Prostate gland (tissue), 2 donors: ENCODE measurements at regions not wholly inside any gene's neighbourhood (a gene's known extent, or its start where the extent isn't known, plus 50 kb on each side); places are given as distances from the start of the nearest gene placed in this dataset.

Experiments
- DNase-seq: peaks from one replicate; pipeline ENCODE4 v3.0.0-alpha.2; 2019; ENCODE audit warnings: low spot score
- H3K27ac ChIP-seq, 2 donors: fragments of 200-600 bp; sonication (generic); 2 replicates each; pipeline ENCODE4 v1.5.1; 2017 to 2019
- H3K27me3 ChIP-seq: fragments of 200-600 bp; sonication (generic); replicated peaks from 2 replicates; pipeline ENCODE4 v1.5.1; 2019; ENCODE audit not compliant: insufficient read depth
- H3K36me3 ChIP-seq, 2 donors: fragments of 200-600 bp; sonication (generic); 1 replicate in 1 of 2; 2 replicates in 1 of 2; pipeline versions ENCODE4 v1.5.1 to v1.8.1; 2017 to 2019
- H3K4me1 ChIP-seq: fragments of 200-600 bp; sonication (generic); replicated peaks from 2 replicates; pipeline ENCODE4 v1.5.1; 2019
- H3K4me3 ChIP-seq, 2 donors: fragments of 200-600 bp; sonication (generic); 2 replicates each; pipeline ENCODE4 v1.5.1; 2017 to 2019
- H3K9me3 ChIP-seq: fragments of 200-600 bp; sonication (generic); 2 replicates; pipeline ENCODE4 v1.5.1; 2017
- CTCF ChIP-seq, 4 experiments: fragments of 200-600 bp in 2 of 4; fragments of 450-650 bp in 2 of 4; sonication (generic) in 2 of 4; IDR thresholded peaks; 1 replicate in 3 of 4; 2 replicates in 1 of 4; pipeline ENCODE4 v1.5.1; 2016 to 2019; ENCODE audit warnings: antibody characterized with exemption in 4 of 4, mild to moderate bottlenecking in 2 of 4, moderate library complexity in 2 of 4
- POLR2A ChIP-seq: fragments of 450-650 bp; IDR thresholded peaks from one replicate; pipeline ENCODE4 v1.6.1; 2016; ENCODE audit warnings: antibody characterized with exemption, mild to moderate bottlenecking
- POLR2AphosphoS5 ChIP-seq: sonication (generic); formaldehyde crosslinking; IDR thresholded peaks from one replicate; pipeline ENCODE4 v1.6.1; 2017; ENCODE audit warnings: antibody characterized with exemption
- WGBS: methylation state at CpG from one replicate; pipeline ENCODE4 v1.1.5; 2018; 5-methylcytosine and 5-hydroxymethylcytosine counted together
- intact Hi-C: fragments of 100-400 bp; cut with DNase I; formaldehyde crosslinking; loops from one replicate; pipeline ENCODE4 v1.14.2; 2022

DNA sequence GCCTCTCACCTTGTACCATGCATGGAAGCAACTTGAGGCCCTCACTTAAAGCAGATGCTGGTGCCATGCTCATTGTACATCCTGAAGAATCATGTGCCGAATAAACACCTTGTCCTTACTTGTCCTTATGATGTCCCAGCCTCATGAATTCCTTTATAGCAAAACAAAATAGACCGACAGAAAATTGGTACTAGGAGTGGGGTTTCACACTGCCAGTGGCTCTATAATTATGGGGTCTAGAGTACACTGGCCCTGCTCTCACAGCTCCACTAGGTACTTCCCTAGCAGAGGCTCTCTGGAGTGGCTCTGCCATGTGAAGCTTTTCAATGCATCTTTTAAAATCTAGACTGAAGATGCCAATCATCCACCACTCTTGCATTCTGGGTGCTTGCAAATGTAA, 101.2 kb downstream of the HTR1B start:
- Histone ChIP-seq H3K9me3 (no peaks in the 10 kb centered on the region), H3K27ac (no peak overlapping the region), H3K4me1 (no peaks in the 10 kb centered on the region), H3K27me3 (no peaks in the 10 kb centered on the region), H3K4me3 (no peak overlapping the region), H3K36me3 (no peaks in the 10 kb centered on the region)
- WGBS, result 94% methylated on average over 2 of the region's 2 CpGs
- intact Hi-C loops, result no loop called here
- TF ChIP-seq POLR2AphosphoS5 (no peak), POLR2A (no peak), CTCF (IDR thresholded peaks at IDR 0.05) (no peak)
- no peak for DNase-seq

DNA sequence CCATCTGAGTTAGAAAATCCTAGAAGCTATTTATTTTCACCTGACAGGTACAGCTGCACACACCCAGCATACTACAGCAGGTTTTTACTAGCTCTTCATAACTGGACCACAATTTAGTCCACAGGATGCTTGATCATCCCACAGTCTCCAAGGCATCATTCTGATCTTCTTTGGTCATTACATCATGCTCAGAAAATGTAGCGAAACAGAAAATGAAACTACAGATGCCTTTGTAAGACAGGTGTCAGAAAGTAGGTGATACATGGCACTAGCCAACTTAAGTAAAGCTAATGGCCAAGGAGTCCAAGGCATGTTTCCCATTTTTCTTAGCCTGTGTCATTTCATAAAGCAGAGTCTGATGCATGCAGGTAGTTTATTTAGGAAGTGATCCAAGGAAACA, 102.3 kb downstream of the HTR1B start:
- TF ChIP-seq CTCF (IDR thresholded peaks at IDR 0.05), result no peak
- no peak for TF ChIP-seq POLR2AphosphoS5
- no peak for TF ChIP-seq POLR2A
- Histone ChIP-seq H3K27ac (no peak overlapping the region), H3K4me1 (no peaks in the 10 kb centered on the region), H3K36me3 (no peaks in the 10 kb centered on the region), H3K4me3 (no peak overlapping the region), H3K9me3 (no peaks in the 10 kb centered on the region), H3K27me3 (no peaks in the 10 kb centered on the region)
- intact Hi-C loops, result no loop called here
- DNase-seq, result no peak
- WGBS, result 94% methylated on average over 1 of the region's 1 CpG

GRCh38 chr6:77356821-77357220, 106.5 kb downstream of the HTR1B start:
- no peak overlapping the region for H3K27ac ChIP-seq
- H3K27me3 ChIP-seq, result no peaks in the 10 kb centered on the region
- no peaks in the 10 kb centered on the region for H3K4me1 ChIP-seq
- DNase-seq, result no peak
- intact Hi-C loops, result no loop called here
- no peak overlapping the region for H3K4me3 ChIP-seq
- no peaks in the 10 kb centered on the region for H3K36me3 ChIP-seq
- no peak for TF ChIP-seq CTCF (IDR thresholded peaks at IDR 0.05)
- no peak for TF ChIP-seq POLR2AphosphoS5
- no peak for TF ChIP-seq POLR2A
- H3K9me3 ChIP-seq, result no peaks in the 10 kb centered on the region

GRCh38 chr6:77354581-77354980, 108.7 kb downstream of the HTR1B start:
- no peaks in the 10 kb centered on the region for H3K4me1 ChIP-seq
- H3K9me3 ChIP-seq, result no peaks in the 10 kb centered on the region
- no peak overlapping the region for H3K4me3 ChIP-seq
- no peak overlapping the region for H3K27ac ChIP-seq
- no peak for DNase-seq
- H3K36me3 ChIP-seq, result no peaks in the 10 kb centered on the region
- H3K27me3 ChIP-seq, result no peaks in the 10 kb centered on the region
- TF ChIP-seq CTCF (IDR thresholded peaks at IDR 0.05) (no peak), POLR2AphosphoS5 (no peak), POLR2A (no peak)
- intact Hi-C loops, result no loop called here

DNA sequence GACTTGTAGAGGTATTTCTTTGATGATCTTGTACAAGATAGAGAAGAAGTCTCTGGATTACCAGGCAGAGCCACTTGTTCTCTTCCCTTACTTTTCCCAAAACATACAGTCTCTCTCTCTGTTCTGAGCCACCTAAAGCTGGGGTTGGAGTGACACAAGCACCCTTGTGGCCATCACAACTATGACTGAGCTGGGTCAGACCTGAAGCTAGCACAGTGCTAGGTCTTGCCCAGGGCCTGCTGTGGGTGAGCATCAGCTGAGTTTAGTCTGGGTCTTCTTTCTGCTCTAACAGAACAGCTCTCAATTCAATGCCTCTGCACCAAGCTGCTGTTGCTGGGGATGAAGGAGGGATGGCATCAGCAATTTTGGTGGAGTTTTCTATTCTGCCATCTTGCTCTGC, 110.2 kb downstream of the HTR1B start:
- no peaks in the 10 kb centered on the region for H3K27me3 ChIP-seq
- no peak overlapping the region for H3K27ac ChIP-seq
- TF ChIP-seq CTCF (IDR thresholded peaks at IDR 0.05), result no peak
- no peak for TF ChIP-seq POLR2A
- no peak for TF ChIP-seq POLR2AphosphoS5
- no peaks in the 10 kb centered on the region for H3K4me1 ChIP-seq
- H3K36me3 ChIP-seq, result no peaks in the 10 kb centered on the region
- H3K9me3 ChIP-seq, result no peaks in the 10 kb centered on the region
- no peak for DNase-seq
- H3K4me3 ChIP-seq, result no peak overlapping the region
- intact Hi-C loops, result no loop called here
